HL-60 (cell line): ENCODE measurements at regions not wholly inside any gene's neighbourhood (a gene's known extent, or its start where the extent isn't known, plus 50 kb on each side); places are given as distances from the start of the nearest gene placed in this dataset.

Experiments used
- DNase-seq, 2 experiments: peaks; one replicate each; pipeline ENCODE4 v3.0.0-alpha.2; 2010 to 2020; ENCODE audit warnings: low read depth in 1 of 2, low spot score in 1 of 2
- H3K27ac ChIP-seq: fragments of 250-450 bp; sonication (Bioruptor Pico); replicated peaks from 2 replicates; pipeline ENCODE4 v1.5.1; 2020; ENCODE audit warnings: mild to moderate bottlenecking, moderate library complexity
- H3K27me3 ChIP-seq: fragments of 250-450 bp; sonication (Bioruptor Pico); 2 replicates; pipeline ENCODE4 v1.5.1; 2021; ENCODE audit warnings: mild to moderate bottlenecking, moderate library complexity; ENCODE audit not compliant: insufficient read depth, poor library complexity, severe bottlenecking
- H3K4me3 ChIP-seq: replicated peaks from 2 replicates; pipeline ENCODE4 v1.5.1; 2011; ENCODE audit warnings: mild to moderate bottlenecking, control low read depth, low read length; ENCODE audit not compliant: insufficient read depth
- GABPA ChIP-seq: IDR thresholded peaks from 2 replicates; pipeline ENCODE4 v1.6.1; 2012; ENCODE audit warnings: low read depth
- POLR2AphosphoS5 ChIP-seq: IDR thresholded peaks from 2 replicates; pipeline ENCODE4 v1.6.1; 2012; ENCODE audit warnings: low read depth
- REST ChIP-seq: IDR thresholded peaks from 2 replicates; pipeline ENCODE4 v1.6.1; 2012; ENCODE audit warnings: low read depth; ENCODE audit not compliant: insufficient replicate concordance
- SPI1 ChIP-seq: IDR thresholded peaks from 2 replicates; pipeline ENCODE4 v1.6.1; 2012; ENCODE audit warnings: low read depth, mild to moderate bottlenecking, borderline replicate concordance
- TF ChIP-seq, protein P1 (sequence below): IDR thresholded peaks from one replicate; pipeline ENCODE4 v1.5.1; 2011; ENCODE audit warnings: low read length, control low read depth, inconsistent platforms; ENCODE audit not compliant: insufficient read depth

GRCh38 chr11:127058524-127058923 lies 58.0 kb upstream of the KIRREL3 start:
- Histone ChIP-seq H3K27me3 (no peaks in the 10 kb centered on the region), H3K27ac (no peak overlapping the region), H3K4me3 (no peak overlapping the region)
- TF ChIP-seq, protein P1, sequence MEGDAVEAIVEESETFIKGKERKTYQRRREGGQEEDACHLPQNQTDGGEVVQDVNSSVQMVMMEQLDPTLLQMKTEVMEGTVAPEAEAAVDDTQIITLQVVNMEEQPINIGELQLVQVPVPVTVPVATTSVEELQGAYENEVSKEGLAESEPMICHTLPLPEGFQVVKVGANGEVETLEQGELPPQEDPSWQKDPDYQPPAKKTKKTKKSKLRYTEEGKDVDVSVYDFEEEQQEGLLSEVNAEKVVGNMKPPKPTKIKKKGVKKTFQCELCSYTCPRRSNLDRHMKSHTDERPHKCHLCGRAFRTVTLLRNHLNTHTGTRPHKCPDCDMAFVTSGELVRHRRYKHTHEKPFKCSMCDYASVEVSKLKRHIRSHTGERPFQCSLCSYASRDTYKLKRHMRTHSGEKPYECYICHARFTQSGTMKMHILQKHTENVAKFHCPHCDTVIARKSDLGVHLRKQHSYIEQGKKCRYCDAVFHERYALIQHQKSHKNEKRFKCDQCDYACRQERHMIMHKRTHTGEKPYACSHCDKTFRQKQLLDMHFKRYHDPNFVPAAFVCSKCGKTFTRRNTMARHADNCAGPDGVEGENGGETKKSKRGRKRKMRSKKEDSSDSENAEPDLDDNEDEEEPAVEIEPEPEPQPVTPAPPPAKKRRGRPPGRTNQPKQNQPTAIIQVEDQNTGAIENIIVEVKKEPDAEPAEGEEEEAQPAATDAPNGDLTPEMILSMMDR = no peak
- TF ChIP-seq POLR2AphosphoS5 (no peak), REST (no peak), SPI1 (no peak), GABPA (no peak)
- no peak for DNase-seq

- no peak for TF ChIP-seq GABPA
- no peak for TF ChIP-seq REST
- TF ChIP-seq POLR2AphosphoS5 = no peak
- H3K27ac ChIP-seq = no peak overlapping the region
- no peak overlapping the region for H3K4me3 ChIP-seq
- DNase-seq = no peak
- no peaks in the 10 kb centered on the region for H3K27me3 ChIP-seq
These were observed 56.6 kb upstream of the KIRREL3 start for GRCh38 chr11:127057126-127057525.

DNA sequence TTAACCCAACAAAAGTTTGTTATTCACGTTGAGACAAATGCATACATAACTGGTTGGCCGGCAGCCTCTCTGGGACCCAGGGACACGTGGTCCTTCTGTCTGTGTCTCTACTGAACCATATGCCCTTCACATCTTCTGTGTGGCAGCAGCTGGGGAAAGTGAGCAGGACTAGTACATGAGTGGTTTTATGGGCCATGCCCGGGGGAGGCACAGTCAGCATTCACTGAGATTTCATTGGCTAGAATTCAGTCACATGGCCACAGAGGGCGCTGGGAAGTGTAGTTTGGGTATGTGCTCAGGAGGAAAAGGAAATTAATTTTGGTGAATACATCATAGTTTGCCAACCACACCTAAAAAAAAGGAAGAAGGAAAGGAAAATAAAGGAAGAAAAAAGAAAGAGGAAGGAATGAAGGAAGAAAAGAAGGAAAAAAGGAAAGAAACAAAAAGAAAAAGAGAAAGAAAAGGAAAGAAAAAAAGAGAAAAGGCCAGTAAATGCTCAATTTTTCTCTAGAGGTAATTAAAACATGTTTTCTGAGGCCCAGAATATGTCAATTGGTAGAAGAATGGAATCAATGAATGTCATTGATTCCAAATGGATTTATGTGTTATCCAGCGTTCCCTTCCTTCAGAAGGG lies 55.9 kb upstream of the KIRREL3 start:
- Histone ChIP-seq H3K27ac (no peak overlapping the region), H3K27me3 (no peaks in the 10 kb centered on the region), H3K4me3 (no peak overlapping the region)
- TF ChIP-seq SPI1 (no peak), POLR2AphosphoS5 (no peak), GABPA (no peak), REST (no peak)
- TF ChIP-seq, protein P1 = no peak
- DNase-seq = no peak
